ENCODE measurements at regions not wholly inside any gene's neighbourhood (a gene's known extent, or its start where the extent isn't known, plus 50 kb on each side); places are given as distances from the start of the nearest gene placed in this dataset.

GRCh38 chr5:12099296-12099695, 195.1 kb upstream of the CTNND2 start:
- Histone ChIP-seq H3K36me3 (ENCODE audit: control insufficient read depth, low read length) (no peaks in the 10 kb centered on the region), H3K27ac (ENCODE audit: low read depth, low read length) (no peak overlapping the region), H3F3A (ENCODE audit: control insufficient read depth, insufficient read depth) (no peaks in the 10 kb centered on the region), H3K9me3 (ENCODE audit: control insufficient read depth, insufficient read depth, low read length) (no peaks in the 10 kb centered on the region), H4K20me1 (ENCODE audit: control insufficient read depth, insufficient read depth, low read depth, low read length) (no peaks in the 10 kb centered on the region), H3K27me3 (ENCODE audit: control insufficient read depth, low read length) (no peaks in the 10 kb centered on the region), H3K9me2 (replicated peaks; ENCODE audit: control insufficient read depth, low read length) (no peaks in the 10 kb centered on the region), H3K79me2 (ENCODE audit: control insufficient read depth, low read length) (no peaks in the 10 kb centered on the region), H3K4me2 (ENCODE audit: low read length) (no peak overlapping the region), H3K4me3 (ENCODE audit: low read length) (no peak overlapping the region), H3K4me1 (ENCODE audit: control insufficient read depth, low read length) (no peaks in the 10 kb centered on the region)
- TF ChIP-seq EZH2phosphoT487 (IDR thresholded peaks at IDR 0.05; ENCODE audit: borderline replicate concordance, low read length) (no peak), CTCF (IDR thresholded peaks at IDR 0.05; ENCODE audit: low read depth, low read length, poor library complexity, severe bottlenecking) (no peak)

GRCh38 chr5:12095808-12096281, 191.6 kb upstream of the CTNND2 start:
- no peaks in the 10 kb centered on the region for H4K20me1 ChIP-seq (ENCODE audit: control insufficient read depth, insufficient read depth, low read depth, low read length)
- no peak overlapping the region for H3K4me3 ChIP-seq (ENCODE audit: low read length)
- H3K4me1 ChIP-seq (ENCODE audit: control insufficient read depth, low read length): no peaks in the 10 kb centered on the region
- H3K36me3 ChIP-seq (ENCODE audit: control insufficient read depth, low read length): no peaks in the 10 kb centered on the region
- no peak overlapping the region for H3K4me2 ChIP-seq (ENCODE audit: low read length)
- H3F3A ChIP-seq (ENCODE audit: control insufficient read depth, insufficient read depth): no peaks in the 10 kb centered on the region
- no peaks in the 10 kb centered on the region for H3K79me2 ChIP-seq (ENCODE audit: control insufficient read depth, low read length)
- no peaks in the 10 kb centered on the region for H3K9me3 ChIP-seq (ENCODE audit: control insufficient read depth, insufficient read depth, low read length)
- no peak overlapping the region for H3K27ac ChIP-seq (ENCODE audit: low read depth, low read length)
- TF ChIP-seq EZH2phosphoT487 (IDR thresholded peaks at IDR 0.05; ENCODE audit: borderline replicate concordance, low read length) (no peak), CTCF (IDR thresholded peaks at IDR 0.05; ENCODE audit: low read depth, low read length, poor library complexity, severe bottlenecking) (no peak)
- H3K27me3 ChIP-seq (ENCODE audit: control insufficient read depth, low read length): no peaks in the 10 kb centered on the region
- H3K9me2 ChIP-seq (replicated peaks; ENCODE audit: control insufficient read depth, low read length): no peaks in the 10 kb centered on the region

GRCh38 chr5:12093586-12093985, 189.3 kb upstream of the CTNND2 start:
- H3F3A ChIP-seq (ENCODE audit: control insufficient read depth, insufficient read depth): no peaks in the 10 kb centered on the region
- no peak overlapping the region for H3K4me2 ChIP-seq (ENCODE audit: low read length)
- no peaks in the 10 kb centered on the region for H3K27me3 ChIP-seq (ENCODE audit: control insufficient read depth, low read length)
- no peaks in the 10 kb centered on the region for H3K36me3 ChIP-seq (ENCODE audit: control insufficient read depth, low read length)
- no peaks in the 10 kb centered on the region for H3K4me1 ChIP-seq (ENCODE audit: control insufficient read depth, low read length)
- no peaks in the 10 kb centered on the region for H3K9me3 ChIP-seq (ENCODE audit: control insufficient read depth, insufficient read depth, low read length)
- H3K79me2 ChIP-seq (ENCODE audit: control insufficient read depth, low read length): no peaks in the 10 kb centered on the region
- H3K4me3 ChIP-seq (ENCODE audit: low read length): no peak overlapping the region
- no peaks in the 10 kb centered on the region for H3K9me2 ChIP-seq (replicated peaks; ENCODE audit: control insufficient read depth, low read length)
- no peaks in the 10 kb centered on the region for H4K20me1 ChIP-seq (ENCODE audit: control insufficient read depth, insufficient read depth, low read depth, low read length)
- H3K27ac ChIP-seq (ENCODE audit: low read depth, low read length): no peak overlapping the region
- no peak for TF ChIP-seq EZH2phosphoT487 (IDR thresholded peaks at IDR 0.05; ENCODE audit: borderline replicate concordance, low read length)
- TF ChIP-seq CTCF (IDR thresholded peaks at IDR 0.05; ENCODE audit: low read depth, low read length, poor library complexity, severe bottlenecking): no peak

Measured in DOHH2 (cell line).